GM08714 (cell line): ENCODE measurements at regions not wholly inside any gene's neighbourhood (a gene's known extent, or its start where the extent isn't known, plus 50 kb on each side); places are given as distances from the start of the nearest gene placed in this dataset.
"Not testable (repeated sequence)": the region's sequence is repeated elsewhere in the genome, so short reads cannot be mapped to it uniquely, and the experiment has no call there.

Experiments used
- H3K4me3 ChIP-seq: fragments of 200-500 bp; sonication (Bioruptor generic); 2 replicates; pipeline ENCODE4 v1.5.1; 2014; ENCODE audit warnings: mild to moderate bottlenecking, low read length, inconsistent platforms
- ZNF274 ChIP-seq: IDR thresholded peaks from 2 replicates; pipeline ENCODE4 v1.6.1; 2012; ENCODE audit warnings: mild to moderate bottlenecking, low read depth, low read length

DNA sequence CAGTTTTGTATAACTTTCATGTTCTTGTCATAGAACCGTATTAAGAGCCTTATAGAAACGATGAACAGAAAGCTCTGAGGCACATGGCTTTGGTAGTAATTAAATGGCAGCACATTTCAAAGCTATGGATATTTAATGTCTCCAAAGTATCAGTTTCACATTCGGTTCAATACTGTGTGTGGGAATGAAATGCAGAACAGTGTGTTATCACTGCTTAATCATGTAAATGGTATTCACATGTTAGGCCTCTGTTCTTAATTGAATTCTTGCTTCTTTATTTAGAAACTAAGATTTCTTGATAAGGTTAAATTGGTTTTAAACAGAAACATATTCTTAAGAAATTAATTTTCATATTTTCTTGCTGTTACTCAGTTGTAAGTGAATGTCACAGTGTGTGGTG lies 701.0 kb upstream of the PITX2 start:
- no peak for TF ChIP-seq ZNF274
- no peak overlapping the region for H3K4me3 ChIP-seq

DNA sequence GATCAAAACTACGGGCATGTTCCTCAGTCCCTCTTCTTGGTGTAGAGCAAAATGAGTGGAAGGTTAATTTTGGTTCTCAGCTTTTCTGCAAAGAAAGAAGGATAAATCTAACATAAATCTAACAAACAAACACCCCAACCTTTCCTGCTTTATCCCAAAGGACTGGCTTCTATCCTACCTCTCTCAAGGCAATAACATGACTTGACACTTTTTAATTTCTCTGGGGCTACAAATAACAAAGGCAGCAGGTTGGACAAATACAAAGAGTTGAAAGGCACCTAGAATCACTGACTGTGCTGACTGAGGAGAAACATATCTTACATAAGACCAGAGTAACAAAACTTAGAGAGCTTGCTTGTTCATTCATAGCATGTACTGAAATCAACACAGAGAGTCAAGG lies 703.6 kb upstream of the PITX2 start:
- no peak for TF ChIP-seq ZNF274
- H3K4me3 ChIP-seq, result no peak overlapping the region

DNA sequence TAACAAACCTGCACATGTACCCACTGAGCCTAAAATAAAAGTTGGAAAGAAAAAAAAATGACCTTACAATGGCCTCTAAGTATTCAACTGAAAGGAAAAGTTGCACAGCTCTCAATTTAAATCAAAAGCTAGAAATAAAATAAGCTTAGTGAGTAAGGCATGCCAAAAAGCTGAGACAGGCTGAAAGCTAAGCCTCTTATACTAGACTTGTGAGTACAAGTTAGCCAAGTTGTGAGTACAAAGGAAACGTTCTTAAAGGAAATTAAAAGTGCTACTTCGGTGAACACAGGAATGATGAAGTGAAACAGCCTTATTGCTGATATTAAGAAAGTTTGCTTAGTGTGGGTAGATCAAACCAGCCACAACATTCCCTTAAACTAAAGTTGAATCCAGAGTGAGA lies 707.9 kb upstream of the PITX2 start:
- no peak overlapping the region for H3K4me3 ChIP-seq
- no peak for TF ChIP-seq ZNF274

DNA sequence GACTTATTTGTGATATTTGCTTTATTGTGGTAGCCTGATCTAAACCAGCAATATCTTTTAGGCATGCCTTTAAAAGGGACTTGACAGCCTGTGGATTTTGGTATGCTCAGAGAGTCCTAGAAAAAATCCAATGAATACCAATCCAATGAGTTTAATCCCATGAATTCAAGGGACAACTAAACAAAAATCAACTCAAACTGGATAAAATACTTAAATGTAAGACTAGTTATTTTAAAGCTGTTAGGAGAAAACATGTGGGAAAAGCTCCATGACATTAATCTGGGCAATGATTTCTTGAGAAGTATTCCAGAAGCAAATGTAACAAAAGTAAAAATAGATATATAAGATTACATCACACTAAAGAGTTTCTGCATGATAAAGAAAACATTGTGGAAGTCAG lies 711.5 kb upstream of the PITX2 start:
- no peak for TF ChIP-seq ZNF274
- H3K4me3 ChIP-seq, result no peak overlapping the region

DNA sequence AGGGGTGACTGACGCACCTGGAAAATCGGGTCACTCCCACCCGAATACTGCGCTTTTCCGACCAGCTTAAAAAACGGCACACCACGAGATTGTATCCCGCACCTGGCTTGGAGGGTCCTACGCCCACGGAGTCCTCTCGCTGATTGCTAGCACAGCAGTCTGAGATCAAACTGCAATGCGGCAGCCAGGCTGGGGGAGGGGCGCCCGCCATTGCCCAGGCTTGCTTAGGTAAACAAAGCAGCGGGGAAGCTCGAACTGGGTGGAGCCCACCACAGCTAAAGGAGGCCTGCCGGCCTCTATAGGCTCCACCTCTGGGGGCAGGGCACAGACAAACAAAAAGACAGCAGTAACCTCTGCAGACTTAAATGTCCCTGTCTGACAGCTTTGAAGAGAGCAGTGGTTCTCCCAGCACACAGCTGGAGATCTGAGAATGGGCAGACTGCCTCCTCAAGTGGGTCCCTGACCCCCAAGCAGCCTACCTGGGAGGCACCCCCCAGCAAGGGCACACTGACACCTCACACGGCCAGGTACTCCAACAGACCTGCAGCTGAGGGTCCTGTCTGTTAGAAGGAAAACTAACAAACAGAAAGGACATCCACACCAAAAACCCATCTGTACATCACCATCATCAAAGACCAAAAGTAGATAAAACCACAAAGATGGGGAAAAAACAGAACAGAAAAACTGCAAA lies 714.5 kb upstream of the PITX2 start:
- not testable (repeated sequence) for H3K4me3 ChIP-seq

DNA sequence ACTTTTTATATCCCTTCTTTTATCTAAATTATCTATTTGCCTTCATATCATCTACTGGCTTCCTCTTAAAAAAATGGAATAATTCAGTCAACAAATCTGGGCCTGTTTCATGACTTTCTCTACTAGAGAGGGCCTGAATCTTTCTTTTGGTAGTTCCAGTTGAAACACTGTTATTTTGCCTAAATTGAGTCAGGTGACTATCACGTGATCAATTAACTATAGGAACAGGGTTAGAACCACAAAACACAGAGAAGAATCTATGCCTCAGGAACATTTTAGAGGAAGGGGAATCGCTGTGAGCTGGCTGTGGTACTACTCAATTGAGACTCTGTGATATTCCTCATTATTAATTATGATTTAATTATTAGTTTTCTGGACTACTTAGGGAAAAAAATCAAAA lies 736.7 kb upstream of the PITX2 start:
- TF ChIP-seq ZNF274, result no peak
- no peak overlapping the region for H3K4me3 ChIP-seq

DNA sequence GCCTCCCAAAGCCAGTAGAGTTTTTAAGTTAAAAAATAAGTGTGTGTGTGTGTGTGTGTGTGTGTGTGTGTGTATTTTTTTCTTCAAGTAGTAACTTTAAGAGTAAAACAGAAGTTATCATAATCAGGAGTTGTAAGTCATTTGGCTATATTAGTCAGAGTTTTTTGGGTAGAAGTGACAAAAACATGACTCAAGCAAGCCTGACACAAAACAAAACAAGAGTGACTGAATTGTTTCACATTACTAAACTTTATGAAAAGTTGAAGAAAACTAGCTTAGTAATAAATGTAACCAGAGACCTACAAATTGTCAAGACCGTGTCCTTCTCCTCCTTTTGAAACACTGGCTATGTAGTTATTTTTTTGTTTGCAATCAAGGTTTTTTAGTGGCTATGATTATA lies 738.0 kb upstream of the PITX2 start:
- TF ChIP-seq ZNF274, result no peak
- no peak overlapping the region for H3K4me3 ChIP-seq

DNA sequence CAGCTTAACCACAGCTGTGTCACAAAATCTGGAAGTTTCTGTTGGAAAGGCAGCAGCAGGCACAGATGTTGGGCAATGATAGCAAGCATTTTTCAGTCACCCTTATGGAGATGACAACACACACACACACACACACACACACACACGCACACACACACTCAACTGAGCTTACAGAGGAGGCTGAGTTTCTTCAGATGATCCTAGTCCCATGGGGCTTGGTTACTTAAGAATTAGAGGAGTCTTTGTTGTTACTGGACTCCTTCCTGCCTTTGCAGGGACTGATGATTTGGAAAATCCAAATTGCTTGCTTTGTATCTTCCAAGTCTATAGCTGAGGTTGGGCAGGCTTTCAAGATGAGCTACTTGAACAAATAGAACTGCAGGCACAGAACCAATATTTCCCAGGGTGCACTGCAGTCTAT lies 740.1 kb upstream of the PITX2 start:
- no peak for TF ChIP-seq ZNF274
- H3K4me3 ChIP-seq, result no peak overlapping the region

DNA sequence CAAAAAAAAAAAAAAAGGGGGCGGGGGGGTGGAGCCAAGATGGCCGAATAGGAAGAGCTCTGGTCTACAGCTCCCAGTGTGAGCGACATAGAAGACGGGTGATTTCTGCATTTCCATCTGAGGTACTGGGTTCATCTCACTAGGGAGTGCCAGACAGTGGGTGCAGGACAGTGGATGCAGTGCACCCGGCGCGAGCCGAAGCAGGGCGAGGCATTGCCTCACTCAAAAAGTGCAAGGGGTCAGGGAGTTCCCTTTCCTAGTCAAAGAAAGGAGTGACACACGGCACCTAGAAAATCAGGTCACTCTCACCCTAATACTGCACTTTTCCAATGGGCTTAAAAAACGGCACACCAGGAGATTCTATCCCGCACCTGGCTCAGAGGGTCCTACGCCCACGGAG lies 755.0 kb upstream of the PITX2 start:
- not testable (repeated sequence) for H3K4me3 ChIP-seq

DNA sequence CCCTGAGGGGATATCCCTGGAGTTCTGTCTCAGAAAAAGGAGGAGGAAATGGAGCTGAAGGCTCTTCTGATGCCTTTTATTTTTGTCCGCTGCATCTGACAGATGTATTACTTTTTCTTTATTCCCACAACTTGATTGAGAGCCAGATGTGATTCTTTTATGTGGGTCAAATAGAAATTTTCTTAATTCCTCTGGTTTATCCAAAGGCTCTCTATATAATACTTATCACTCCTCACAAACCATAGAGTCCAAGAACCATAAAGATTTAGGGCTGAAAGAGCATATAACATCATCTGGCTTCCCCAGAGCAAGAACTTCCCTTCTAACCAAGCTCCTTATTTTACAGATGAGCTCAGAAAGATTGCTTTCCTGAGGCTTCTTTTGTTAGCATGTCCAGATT lies 756.7 kb upstream of the FAM241A start:
- H3K4me3 ChIP-seq, result no peak overlapping the region
- no peak for TF ChIP-seq ZNF274

DNA sequence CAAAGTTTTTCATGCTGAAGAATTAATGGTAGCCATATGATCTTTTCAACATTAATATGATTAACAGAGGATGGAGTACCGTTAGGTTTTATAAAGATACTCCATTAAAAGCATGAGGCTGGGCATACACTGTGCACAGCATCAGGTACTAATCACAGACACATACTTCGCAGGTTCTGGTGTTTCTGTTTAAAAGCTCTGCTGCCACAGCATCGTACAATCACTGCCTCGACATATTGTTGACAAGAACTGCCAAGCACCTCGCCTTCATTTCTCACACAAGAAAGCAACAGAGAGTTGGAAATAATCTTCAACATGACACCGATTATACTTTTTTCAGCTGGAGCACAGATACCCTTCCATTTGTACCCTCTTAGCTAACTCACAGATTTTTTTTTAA lies 753.4 kb upstream of the FAM241A start:
- TF ChIP-seq ZNF274, result no peak
- no peak overlapping the region for H3K4me3 ChIP-seq

DNA sequence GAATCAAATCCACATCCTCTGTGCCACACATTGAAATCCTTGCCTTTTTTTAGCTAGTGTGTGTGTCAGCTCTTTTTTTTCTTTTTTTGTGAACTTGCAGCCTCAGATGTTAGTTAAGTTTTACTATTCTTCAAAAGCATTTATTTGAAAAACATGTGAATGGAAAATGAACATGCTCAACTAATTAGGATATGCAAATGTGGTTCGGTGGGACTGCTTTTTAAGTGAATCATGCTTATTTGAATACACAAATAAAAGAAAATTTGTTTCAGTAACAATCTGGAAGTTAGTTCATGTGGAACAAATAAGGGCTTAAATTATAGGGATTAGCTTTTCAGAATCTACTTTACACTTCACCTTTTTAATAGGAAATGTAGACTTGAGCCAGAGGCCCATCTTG lies 751.5 kb upstream of the FAM241A start:
- TF ChIP-seq ZNF274, result no peak
- no peak overlapping the region for H3K4me3 ChIP-seq

DNA sequence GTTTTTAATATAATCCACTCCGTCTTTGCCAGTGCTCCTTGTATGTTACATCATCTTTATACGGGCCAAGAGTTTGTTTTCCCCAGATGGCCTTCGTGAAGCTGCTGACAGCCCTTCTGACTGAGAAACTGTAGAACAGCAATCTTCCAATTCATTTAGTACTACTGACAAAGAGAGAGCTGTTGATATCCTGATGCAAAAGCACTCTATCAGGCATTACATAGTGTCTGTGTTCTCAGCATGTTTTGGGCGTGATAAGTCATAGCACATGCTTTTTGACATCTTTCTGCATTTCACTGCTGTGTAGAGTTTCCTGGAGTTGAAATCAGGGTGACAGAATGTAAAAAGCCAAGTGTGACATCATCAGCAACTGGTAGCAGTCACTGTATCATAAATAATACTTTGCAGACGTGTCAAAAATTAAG lies 746.3 kb upstream of the FAM241A start:
- no peak for TF ChIP-seq ZNF274
- H3K4me3 ChIP-seq, result no peak overlapping the region

DNA sequence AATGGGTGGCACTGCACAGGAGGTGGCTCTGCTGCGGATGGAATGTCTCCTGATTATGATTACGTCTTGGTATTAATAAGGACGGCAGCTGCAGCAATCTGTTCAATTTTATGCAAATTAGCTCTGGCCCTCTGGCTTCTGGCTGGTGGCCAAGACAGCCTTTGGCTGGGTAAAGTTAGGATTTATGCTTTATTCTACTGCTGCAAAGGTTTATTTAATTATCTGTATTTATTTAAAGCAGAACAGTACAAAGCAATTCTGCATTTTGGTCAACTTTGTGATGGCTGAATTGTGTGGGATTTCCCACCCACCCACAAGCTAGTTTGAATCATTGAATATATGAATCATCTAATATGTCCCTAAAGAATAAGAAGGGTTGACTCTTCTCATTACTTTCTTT lies 745.6 kb upstream of the FAM241A start:
- TF ChIP-seq ZNF274, result no peak
- no peak overlapping the region for H3K4me3 ChIP-seq

DNA sequence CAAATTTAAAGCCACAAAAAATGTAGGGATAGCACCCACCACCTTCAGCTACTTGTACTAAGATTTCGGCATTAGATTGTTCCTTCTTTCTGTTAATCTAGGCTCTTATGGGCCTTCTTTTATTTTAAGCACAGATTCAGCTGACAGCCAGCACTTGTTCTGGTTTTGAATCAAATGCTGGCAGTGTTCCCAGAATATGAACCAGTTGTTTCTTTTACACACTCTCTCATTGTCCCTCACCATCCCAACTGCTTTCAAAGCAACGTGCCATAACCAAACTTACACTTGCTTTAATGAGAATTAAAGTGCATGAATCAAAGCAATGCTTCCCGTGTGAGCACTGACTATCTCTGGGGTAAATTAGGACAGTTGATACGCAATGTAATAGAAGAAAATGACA lies 744.5 kb upstream of the FAM241A start:
- H3K4me3 ChIP-seq, result no peak overlapping the region
- no peak for TF ChIP-seq ZNF274

DNA sequence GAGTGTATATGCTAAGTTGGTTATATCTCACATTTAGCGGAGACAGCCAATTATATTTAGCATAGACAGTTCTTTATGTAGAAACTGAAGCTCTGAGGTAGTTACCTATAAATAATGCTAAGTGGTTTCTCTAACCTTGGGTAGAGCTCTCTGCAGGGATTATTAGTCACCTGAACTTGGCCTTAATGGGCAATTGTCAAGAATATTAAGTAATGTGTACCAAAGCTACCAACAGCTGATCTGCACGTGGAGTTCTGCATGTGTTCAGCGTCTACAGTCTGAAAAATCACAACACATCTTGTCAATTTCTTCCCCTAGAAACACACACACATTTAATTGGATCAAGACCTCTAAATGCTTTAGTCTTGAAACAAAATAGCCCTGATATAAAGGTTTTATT lies 740.6 kb upstream of the FAM241A start:
- TF ChIP-seq ZNF274, result no peak
- H3K4me3 ChIP-seq, result no peak overlapping the region
